ENCODE measurements at regions not wholly inside any gene's neighbourhood (a gene's known extent, or its start where the extent isn't known, plus 50 kb on each side); places are given as distances from the start of the nearest gene placed in this dataset.
"Not testable (repeated sequence)": the region's sequence is repeated elsewhere in the genome, so short reads cannot be mapped to it uniquely, and the experiment has no call there.

DNA sequence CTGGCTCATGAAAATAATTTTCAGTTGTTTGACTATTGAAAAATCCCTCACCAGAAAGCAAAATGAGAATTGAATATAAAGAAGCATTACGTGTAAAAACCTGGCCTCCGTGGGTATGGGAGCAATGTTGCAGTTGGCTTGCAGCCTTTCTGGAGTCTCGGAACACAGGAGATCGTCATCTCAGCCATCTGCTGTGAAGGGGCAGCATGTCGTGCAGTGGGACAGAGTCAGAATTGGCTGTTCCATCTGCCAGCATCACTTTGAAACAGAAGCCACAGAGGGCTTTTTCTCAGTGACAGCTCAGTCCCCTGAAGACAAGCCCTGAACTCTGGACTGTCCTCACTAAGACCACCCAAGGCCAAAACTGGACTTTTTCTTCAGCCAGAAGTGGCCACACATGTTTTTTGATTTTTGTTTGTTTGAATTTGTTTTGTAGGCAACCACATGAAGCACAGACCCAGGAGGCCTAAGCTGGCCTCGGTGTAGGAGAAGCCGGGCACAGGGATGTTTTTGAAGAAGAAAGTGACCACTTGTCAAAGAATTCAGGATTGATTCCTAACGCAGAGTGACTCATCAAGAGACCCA lies 170.8 kb upstream of the DYRK2 start:
- ATAC-seq (ENCODE audit: low read depth) (no peak), DNase-seq (ENCODE audit: low spot score in 2 of 2) (no peak)
- H3K9me3 Mint-ChIP-seq, result no peaks in the 10 kb centered on the region
- peaks cover 5% of the 10 kb centered on the region for H3K4me1 Mint-ChIP-seq
- H3K36me3 Mint-ChIP-seq, result no peaks in the 10 kb centered on the region
- H3K27me3 Mint-ChIP-seq, result no peaks in the 10 kb centered on the region
- H3K4me3 Mint-ChIP-seq, result no peak overlapping the region
- H3K27ac Mint-ChIP-seq, result no peak overlapping the region

DNA sequence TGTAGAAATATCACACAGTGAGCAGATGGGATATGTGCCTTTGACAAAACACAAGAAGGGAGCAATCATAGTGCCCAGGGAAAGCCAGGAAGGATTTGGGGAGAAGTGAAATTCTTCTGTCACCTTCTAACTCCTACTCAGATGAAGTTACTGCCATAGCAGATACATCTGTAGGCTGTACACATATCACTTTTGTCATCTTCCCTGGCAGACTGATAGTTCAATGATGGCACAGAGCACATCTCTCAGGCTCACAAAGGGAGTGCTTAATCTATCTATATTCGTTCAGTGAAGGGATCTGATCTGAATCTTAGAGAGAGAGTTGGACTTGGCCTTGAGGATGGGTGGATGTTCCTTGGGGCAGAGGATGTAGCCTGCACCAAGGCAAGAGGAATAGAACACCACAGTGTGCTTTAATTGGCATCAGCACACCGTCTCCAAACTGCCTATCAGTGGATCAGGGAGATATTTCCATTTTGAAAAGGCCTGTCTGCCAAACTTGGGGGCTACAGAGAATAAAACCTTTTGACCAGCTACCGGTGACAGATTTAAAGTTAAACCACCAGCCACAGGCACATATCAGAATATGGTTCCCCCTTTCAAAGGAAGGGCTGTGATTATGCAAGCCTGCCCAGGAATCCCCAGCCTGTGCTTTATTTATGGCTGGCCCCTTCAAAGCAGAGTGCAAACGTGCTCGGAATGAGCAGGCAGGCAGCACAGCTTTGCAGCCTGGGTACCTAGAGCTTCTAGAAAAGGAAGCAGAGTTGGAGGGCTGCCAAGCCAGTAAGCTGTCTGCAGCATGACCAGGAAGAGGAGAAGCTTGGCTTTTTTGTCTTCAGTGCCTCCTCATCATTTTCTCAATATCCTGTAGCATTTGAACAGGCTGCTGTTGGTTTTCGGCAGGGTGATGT lies 165.5 kb upstream of the DYRK2 start:
- ATAC-seq (ENCODE audit: low read depth), result peak; percentile 83
- Mint-ChIP-seq H3K4me3 (no peak overlapping the region), H3K4me1 (peaks cover 17% of the 10 kb centered on the region), H3K27ac (peak overlapping the region; percentile 19), H3K36me3 (peaks cover 2% of the 10 kb centered on the region), H3K27me3 (no peaks in the 10 kb centered on the region), H3K9me3 (peaks cover 2% of the 10 kb centered on the region)
- peak in 1 of 2 donors; percentile 8 for DNase-seq (ENCODE audit: low spot score in 2 of 2)

DNA sequence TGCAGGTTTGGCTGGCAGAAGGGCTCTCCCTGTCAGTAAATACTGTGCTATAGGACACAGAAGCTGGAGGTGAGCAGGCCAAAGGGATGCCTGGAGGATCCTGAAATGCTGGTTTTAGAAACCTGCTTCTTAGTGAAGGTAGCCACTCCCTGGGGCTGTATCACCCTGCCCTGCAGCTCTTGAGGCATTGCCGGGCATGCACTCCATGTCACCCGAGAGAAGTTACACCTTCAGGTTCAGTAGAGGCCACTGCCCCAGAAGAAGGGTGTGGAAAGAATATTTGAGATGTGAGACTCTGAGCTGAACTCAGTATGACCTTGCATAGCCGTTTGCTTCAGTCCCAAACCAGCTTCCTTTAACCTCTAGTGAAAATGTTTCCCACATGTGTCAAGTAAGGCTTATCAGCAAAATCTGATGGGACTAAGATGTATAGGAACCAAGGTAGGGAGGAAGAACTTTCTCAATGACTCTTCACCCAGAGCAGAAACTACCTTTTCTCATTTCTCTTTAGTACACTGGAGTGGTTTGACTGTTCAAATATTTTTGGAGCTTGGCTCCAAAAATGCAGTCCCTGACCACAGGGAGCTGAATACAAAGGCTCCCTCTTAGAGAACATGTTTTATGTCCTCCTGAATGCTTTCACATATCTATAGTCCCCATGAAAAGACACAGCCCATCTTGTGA lies 164.5 kb upstream of the DYRK2 start:
- peaks cover 17% of the 10 kb centered on the region for H3K4me1 Mint-ChIP-seq
- ATAC-seq (ENCODE audit: low read depth) (no peak), DNase-seq (ENCODE audit: low spot score in 2 of 2) (no peak)
- H3K27ac Mint-ChIP-seq, result peak overlapping the region; percentile 74
- H3K9me3 Mint-ChIP-seq, result peaks cover 3% of the 10 kb centered on the region
- H3K4me3 Mint-ChIP-seq, result no peak overlapping the region
- H3K36me3 Mint-ChIP-seq, result peaks cover 3% of the 10 kb centered on the region
- no peaks in the 10 kb centered on the region for H3K27me3 Mint-ChIP-seq

DNA sequence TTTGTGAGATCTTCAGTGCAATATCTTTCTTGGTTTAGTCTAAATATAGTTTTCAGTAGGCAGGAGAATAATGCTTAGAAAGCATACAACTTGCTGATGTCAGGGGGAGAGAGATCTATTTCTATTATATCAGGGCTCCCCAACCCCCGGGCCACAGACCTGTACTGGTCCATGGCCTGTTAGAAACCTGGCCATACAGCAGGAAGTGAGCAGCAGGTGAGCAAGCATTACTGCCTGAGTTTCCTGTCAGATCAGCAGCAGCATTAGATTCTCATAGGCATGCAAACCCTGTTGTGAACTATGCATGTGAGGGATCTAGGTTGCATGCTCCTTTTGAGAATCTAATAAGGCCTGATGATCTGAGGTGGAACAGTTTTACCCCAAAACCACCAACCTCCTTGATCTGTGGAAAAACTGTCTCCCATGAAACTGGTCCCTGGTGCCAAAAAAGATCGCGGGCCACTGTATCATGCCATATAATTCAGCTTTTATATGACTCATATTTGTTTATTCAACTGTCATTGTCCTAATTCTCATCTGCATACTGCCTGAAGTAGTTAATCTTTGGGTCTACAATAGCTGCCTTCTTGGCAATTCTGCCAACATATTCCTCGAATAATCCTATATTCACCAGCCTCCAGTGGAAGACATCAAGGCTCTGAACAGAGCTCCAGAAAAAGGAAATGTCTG lies 163.6 kb upstream of the DYRK2 start:
- ATAC-seq (ENCODE audit: low read depth), result no peak
- H3K4me3 Mint-ChIP-seq, result no peak overlapping the region
- peaks cover 8% of the 10 kb centered on the region for H3K9me3 Mint-ChIP-seq
- peaks cover 6% of the 10 kb centered on the region for H3K36me3 Mint-ChIP-seq
- H3K27me3 Mint-ChIP-seq, result no peaks in the 10 kb centered on the region
- no peak for DNase-seq (ENCODE audit: low spot score in 2 of 2)
- H3K27ac Mint-ChIP-seq, result peak overlapping the region; percentile 74
- H3K4me1 Mint-ChIP-seq, result peaks cover 17% of the 10 kb centered on the region

DNA sequence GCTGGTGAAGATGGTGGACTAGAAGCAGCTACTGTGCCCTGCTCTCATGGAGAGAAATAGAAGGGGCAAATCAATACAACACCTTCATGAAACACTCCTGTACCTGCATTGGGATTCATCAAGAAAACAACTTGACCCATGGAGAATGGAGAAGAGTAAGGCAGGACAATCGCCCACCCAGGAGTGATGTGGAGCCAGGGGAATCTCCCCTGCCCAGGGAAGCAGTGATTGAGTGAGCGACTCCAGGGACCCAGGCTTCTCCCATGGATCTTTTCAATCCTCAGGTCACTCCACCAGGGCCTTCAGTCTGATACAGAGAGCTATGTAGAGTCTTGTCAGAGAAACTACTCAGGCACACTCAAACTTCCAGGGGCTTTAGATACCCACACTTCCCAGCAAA lies 161.9 kb upstream of the DYRK2 start:
- Mint-ChIP-seq H3K36me3 (peaks cover 6% of the 10 kb centered on the region), H3K9me3 (peaks cover 10% of the 10 kb centered on the region), H3K27me3 (no peaks in the 10 kb centered on the region), H3K4me3 (no peak overlapping the region), H3K27ac (no peak overlapping the region), H3K4me1 (peaks cover 17% of the 10 kb centered on the region)
- DNase-seq (ENCODE audit: low spot score in 2 of 2), result no peak
- no peak for ATAC-seq (ENCODE audit: low read depth)

DNA sequence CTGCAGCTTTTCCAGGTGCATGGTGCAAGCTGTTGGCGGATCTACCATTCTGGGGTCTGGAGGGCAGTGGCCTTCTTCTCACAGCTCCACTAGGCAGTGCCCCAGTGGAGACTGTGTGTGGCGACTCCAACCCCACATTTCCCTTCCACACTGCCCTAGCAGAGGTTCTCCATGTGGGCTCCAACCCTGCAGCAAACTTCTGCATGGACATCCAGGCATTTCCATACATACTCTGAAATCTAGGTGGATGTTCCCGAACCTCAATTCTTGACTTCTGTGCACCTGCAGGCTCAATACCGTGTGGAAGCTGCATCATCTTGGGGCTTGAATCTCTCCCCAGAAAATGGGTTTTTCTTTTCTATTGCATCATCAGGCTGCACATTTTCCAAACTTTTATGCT lies 160.2 kb upstream of the DYRK2 start:
- not testable (repeated sequence) for DNase-seq (ENCODE audit: low spot score in 2 of 2); H3K27ac Mint-ChIP-seq; H3K4me1 Mint-ChIP-seq; H3K36me3 Mint-ChIP-seq; ATAC-seq (ENCODE audit: low read depth); H3K4me3 Mint-ChIP-seq; H3K27me3 Mint-ChIP-seq
- H3K9me3 Mint-ChIP-seq, result peaks cover 22% of the 10 kb centered on the region

DNA sequence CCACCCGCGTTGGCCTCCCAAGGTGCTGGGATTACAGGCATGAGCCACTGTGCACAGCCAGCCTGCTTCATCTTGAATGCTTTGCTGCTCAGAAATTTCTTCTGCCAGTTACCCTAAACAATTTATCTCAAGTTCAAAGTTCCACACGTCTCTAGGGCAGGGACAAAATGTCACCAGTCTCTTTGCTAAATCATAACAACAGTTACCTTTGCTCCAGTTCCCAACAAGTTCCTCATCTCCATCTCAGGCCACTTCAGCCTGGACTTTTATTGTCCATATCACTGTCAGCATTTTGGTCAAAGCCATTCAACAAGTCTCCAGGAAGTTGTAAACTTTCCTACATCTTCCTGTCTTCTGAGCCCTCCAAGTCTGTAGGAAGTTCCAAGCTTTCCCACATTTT lies 159.5 kb upstream of the DYRK2 start:
- DNase-seq (ENCODE audit: low spot score in 2 of 2) (no peak), ATAC-seq (ENCODE audit: low read depth) (no peak)
- H3K27ac Mint-ChIP-seq, result no peak overlapping the region
- H3K4me3 Mint-ChIP-seq, result no peak overlapping the region
- peaks cover 9% of the 10 kb centered on the region for H3K36me3 Mint-ChIP-seq
- peaks cover 10% of the 10 kb centered on the region for H3K4me1 Mint-ChIP-seq
- H3K27me3 Mint-ChIP-seq, result no peaks in the 10 kb centered on the region
- H3K9me3 Mint-ChIP-seq, result peaks cover 22% of the 10 kb centered on the region

DNA sequence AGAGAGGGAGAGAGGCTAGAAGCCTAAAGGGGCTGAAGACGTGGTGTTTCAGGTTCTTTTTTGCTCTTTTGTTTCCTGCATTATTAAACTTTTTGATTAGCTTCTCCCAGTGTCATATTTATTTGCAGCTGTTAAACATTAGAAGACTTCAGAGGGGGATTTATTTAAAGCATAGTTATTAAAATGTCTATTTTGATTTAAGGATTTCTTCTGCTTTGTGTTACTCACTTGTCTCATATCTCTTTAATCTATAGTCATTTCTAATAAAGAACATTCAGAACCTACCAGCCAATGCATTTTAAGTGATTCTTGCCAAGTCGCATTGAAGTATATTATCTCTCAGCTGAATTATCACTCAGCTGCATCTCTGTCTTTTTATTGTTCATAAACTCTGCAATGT lies 152.0 kb upstream of the DYRK2 start:
- H3K9me3 Mint-ChIP-seq, result peaks cover 13% of the 10 kb centered on the region
- H3K4me3 Mint-ChIP-seq, result no peak overlapping the region
- no peak for DNase-seq (ENCODE audit: low spot score in 2 of 2)
- peaks cover 3% of the 10 kb centered on the region for H3K36me3 Mint-ChIP-seq
- H3K4me1 Mint-ChIP-seq, result no peaks in the 10 kb centered on the region
- no peaks in the 10 kb centered on the region for H3K27me3 Mint-ChIP-seq
- ATAC-seq (ENCODE audit: low read depth), result no peak
- no peak overlapping the region for H3K27ac Mint-ChIP-seq

DNA sequence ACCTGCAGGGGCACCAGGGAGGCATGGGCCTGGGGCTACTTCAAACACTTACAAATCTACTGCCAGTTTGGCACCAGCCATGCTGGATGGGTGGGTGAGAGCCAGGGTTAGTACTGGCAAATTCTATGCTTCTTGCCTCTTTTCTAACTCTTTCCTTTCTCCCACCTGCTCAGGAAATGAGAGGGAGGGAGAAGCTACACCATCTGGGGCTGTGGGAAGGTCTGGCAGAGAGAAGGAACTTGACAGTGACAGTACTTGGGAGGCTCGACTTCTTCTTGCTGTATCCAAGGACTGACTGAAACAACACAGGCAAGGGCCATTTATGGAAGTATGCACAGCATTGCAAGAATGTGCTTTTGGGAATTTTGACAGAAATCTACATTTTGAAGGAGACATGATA lies 149.6 kb upstream of the DYRK2 start:
- no peaks in the 10 kb centered on the region for H3K9me3 Mint-ChIP-seq
- H3K27me3 Mint-ChIP-seq, result no peaks in the 10 kb centered on the region
- H3K36me3 Mint-ChIP-seq, result no peaks in the 10 kb centered on the region
- DNase-seq (ENCODE audit: low spot score in 2 of 2) (no peak), ATAC-seq (ENCODE audit: low read depth) (no peak)
- no peak overlapping the region for H3K4me3 Mint-ChIP-seq
- H3K4me1 Mint-ChIP-seq, result peaks cover 5% of the 10 kb centered on the region
- H3K27ac Mint-ChIP-seq, result no peak overlapping the region

DNA sequence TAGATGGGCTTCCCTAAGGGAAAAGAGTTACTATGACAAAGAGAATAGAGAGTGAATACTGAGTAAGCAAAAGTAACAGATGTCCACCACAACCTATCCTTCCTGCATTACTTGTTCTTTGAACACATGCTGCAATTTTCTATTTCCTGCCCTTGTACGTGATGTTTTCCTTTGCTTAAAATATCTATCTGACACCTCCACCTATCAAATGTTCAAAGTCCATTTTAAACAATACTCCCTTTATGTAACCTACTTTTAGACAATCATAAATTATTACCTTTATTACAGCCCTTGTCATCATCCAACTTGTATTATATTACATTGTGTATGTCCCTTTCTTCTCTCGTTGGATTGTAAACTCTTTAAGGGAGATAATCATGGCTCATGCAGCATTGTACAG lies 147.2 kb upstream of the DYRK2 start:
- no peak overlapping the region for H3K27ac Mint-ChIP-seq
- H3K9me3 Mint-ChIP-seq, result no peaks in the 10 kb centered on the region
- ATAC-seq (ENCODE audit: low read depth) (no peak), DNase-seq (ENCODE audit: low spot score in 2 of 2) (no peak)
- H3K4me1 Mint-ChIP-seq, result peaks cover 7% of the 10 kb centered on the region
- H3K36me3 Mint-ChIP-seq, result no peaks in the 10 kb centered on the region
- no peak overlapping the region for H3K4me3 Mint-ChIP-seq
- H3K27me3 Mint-ChIP-seq, result no peaks in the 10 kb centered on the region

DNA sequence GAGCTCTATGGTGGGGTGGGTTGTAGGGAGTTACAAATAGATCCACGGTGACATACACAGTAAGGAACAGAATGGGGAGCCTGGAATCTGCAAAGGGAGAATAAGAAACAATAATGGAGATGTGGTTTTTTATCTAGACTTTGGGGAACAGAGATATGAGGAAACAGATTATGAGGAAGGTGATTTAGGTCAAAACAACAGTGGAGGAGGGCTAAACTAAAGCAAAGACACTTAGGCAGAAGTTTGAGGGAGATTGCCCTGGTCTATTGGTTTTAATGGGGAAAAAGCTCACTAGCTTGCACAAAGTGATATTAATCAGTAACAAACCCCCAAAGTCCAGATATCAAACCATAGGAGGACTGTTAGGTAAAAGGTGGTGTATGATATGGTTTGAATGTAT lies 144.5 kb upstream of the DYRK2 start:
- peaks cover 7% of the 10 kb centered on the region for H3K4me1 Mint-ChIP-seq
- H3K27me3 Mint-ChIP-seq, result no peaks in the 10 kb centered on the region
- ATAC-seq (ENCODE audit: low read depth) (no peak), DNase-seq (ENCODE audit: low spot score in 2 of 2) (no peak)
- H3K36me3 Mint-ChIP-seq, result no peaks in the 10 kb centered on the region
- no peak overlapping the region for H3K4me3 Mint-ChIP-seq
- no peaks in the 10 kb centered on the region for H3K9me3 Mint-ChIP-seq
- no peak overlapping the region for H3K27ac Mint-ChIP-seq

DNA sequence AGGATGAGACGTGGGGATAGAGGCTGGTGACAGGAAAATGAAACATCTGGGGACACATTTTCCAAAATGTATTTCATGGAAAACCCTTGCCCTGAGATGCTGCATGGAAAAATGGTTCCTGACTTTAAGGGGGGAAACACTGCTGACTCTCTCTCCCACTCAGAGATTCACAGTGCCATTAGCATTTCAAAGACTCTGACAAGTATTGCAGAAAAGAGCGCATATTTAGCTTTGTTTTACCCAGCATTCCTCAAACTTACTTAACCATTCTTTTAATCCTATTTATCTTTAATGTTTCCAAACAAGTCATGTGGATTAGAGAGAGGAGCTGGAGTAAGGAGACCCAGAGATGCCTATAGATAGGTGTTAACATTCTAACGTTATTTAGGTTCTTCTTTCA lies 141.8 kb upstream of the DYRK2 start:
- no peaks in the 10 kb centered on the region for H3K36me3 Mint-ChIP-seq
- DNase-seq (ENCODE audit: low spot score in 2 of 2) (no peak), ATAC-seq (ENCODE audit: low read depth) (no peak)
- H3K4me3 Mint-ChIP-seq, result no peak overlapping the region
- H3K4me1 Mint-ChIP-seq, result peaks cover 7% of the 10 kb centered on the region
- no peaks in the 10 kb centered on the region for H3K27me3 Mint-ChIP-seq
- H3K27ac Mint-ChIP-seq, result no peak overlapping the region
- H3K9me3 Mint-ChIP-seq, result no peaks in the 10 kb centered on the region

DNA sequence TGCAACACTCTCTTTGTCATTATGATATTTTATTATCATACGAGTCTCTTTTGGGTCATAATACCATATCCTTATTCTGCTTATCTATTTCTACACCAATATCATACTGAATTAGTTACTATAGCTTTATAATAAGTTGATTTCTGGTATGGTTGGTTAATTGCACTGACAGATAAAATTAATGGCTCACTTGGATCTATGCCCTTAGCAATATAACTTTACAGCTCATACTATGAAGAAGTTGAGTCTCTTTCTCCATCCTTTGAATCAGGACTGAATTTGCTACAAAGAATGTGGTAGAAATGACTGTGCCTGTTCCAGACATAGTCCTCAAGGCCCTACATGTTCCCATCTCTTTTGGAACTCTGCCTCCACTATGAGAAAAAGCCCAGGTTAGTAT lies 139.7 kb upstream of the DYRK2 start:
- ATAC-seq (ENCODE audit: low read depth) (no peak), DNase-seq (ENCODE audit: low spot score in 2 of 2) (no peak)
- H3K4me3 Mint-ChIP-seq, result no peak overlapping the region
- peaks cover 6% of the 10 kb centered on the region for H3K4me1 Mint-ChIP-seq
- no peaks in the 10 kb centered on the region for H3K36me3 Mint-ChIP-seq
- H3K9me3 Mint-ChIP-seq, result no peaks in the 10 kb centered on the region
- H3K27ac Mint-ChIP-seq, result no peak overlapping the region
- no peaks in the 10 kb centered on the region for H3K27me3 Mint-ChIP-seq

All from memory B cell (primary cell).